ENCODE measurements at regions not wholly inside any gene's neighbourhood (a gene's known extent, or its start where the extent isn't known, plus 50 kb on each side); places are given as distances from the start of the nearest gene placed in this dataset.

GRCh38 chr5:77157732-77158532, 52.5 kb upstream of the PDE8B start:
- Histone ChIP-seq H4K91ac (ENCODE audit: low read depth, low read length, poor library complexity) (no peak overlapping the region), H3K4ac (ENCODE audit: low read length) (no peak overlapping the region), H3K79me1 (ENCODE audit: low read depth, low read length) (no peaks in the 10 kb centered on the region), H3K23ac (ENCODE audit: low read depth, low read length, poor library complexity) (no peak overlapping the region), H3K9ac (ENCODE audit: low read depth, low read length, poor library complexity) (no peak overlapping the region), H3K14ac (ENCODE audit: low read length) (no peak overlapping the region), H4K8ac (ENCODE audit: low read depth, low read length) (no peak overlapping the region), H3K27me3 (ENCODE audit: control insufficient read depth in 3 of 3, insufficient read depth in 3 of 3, low read depth in 1 of 3, low read length in 3 of 3) (no peaks in the 10 kb centered on the region), H2BK120ac (ENCODE audit: low read depth, low read length) (no peak overlapping the region), H2BK12ac (ENCODE audit: low read length) (no peak overlapping the region), H2AK5ac (ENCODE audit: low read depth, low read length) (no peak overlapping the region), H3K4me1 (ENCODE audit: control insufficient read depth in 2 of 2, insufficient read depth in 1 of 2, low read depth in 1 of 2, low read length in 2 of 2) (no peaks in the 10 kb centered on the region), H2BK5ac (ENCODE audit: low read length) (no peak overlapping the region), H3K27ac (replicated peaks; ENCODE audit: low read length) (no peak overlapping the region), H3K9me3 (replicated peaks in 1 of 2; ENCODE audit: control insufficient read depth in 2 of 2, insufficient read depth in 1 of 2, low read depth in 1 of 2, low read length in 2 of 2) (peaks cover 0 to 2% of the 10 kb centered on the region in 2 donors), H3K18ac (ENCODE audit: low read length) (no peak overlapping the region), H3K4me3 (ENCODE audit: low read length in 2 of 2) (no peak overlapping the region), H3K4me2 (ENCODE audit: insufficient read depth, low read length, poor library complexity, severe bottlenecking) (no peak overlapping the region), H2BK15ac (ENCODE audit: low read length) (no peak overlapping the region), H3K36me3 (replicated peaks in 1 of 2; ENCODE audit: control insufficient read depth in 2 of 2, insufficient read depth in 2 of 2, low read length in 2 of 2) (no peaks in the 10 kb centered on the region), H2AFZ (ENCODE audit: low read length) (no peak overlapping the region)
- DNase-seq (ENCODE audit: low spot score): no peak
- no CpG with 5 or more reads among the region's 5 CpGs for WGBS, 2 donors (ENCODE audit: extremely low coverage in 2 of 2, insufficient read length in 2 of 2, insufficient replicate concordance in 1 of 2)

DNA sequence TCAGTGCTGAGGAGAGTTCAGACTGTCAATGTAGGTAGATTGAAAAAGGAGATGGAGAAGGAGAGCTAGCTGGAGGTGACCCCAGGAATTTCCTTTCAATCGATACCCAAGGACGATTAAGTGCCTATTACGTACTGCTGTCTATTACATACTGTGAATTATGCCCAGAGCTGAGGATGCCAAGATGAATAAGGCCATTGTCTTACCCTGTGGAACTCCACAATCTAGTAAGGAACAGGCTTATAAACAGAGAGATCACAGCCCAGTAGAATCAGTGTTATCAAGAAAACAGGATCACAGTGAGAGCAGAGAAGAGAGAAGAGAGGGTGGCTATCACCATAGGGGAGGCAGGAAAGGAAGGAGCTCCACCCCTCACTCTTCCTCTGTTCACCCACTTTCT, 54.1 kb upstream of the PDE8B start:
- Histone ChIP-seq H3K4me3 (ENCODE audit: low read length in 2 of 2) (no peak overlapping the region), H2AK5ac (ENCODE audit: low read depth, low read length) (no peak overlapping the region), H2BK15ac (ENCODE audit: low read length) (no peak overlapping the region), H3K9ac (ENCODE audit: low read depth, low read length, poor library complexity) (no peak overlapping the region), H3K9me3 (replicated peaks in 1 of 2; ENCODE audit: control insufficient read depth in 2 of 2, insufficient read depth in 1 of 2, low read depth in 1 of 2, low read length in 2 of 2) (peaks cover 0 to under 1% of the 10 kb centered on the region in 2 donors), H3K23ac (ENCODE audit: low read depth, low read length, poor library complexity) (no peak overlapping the region), H3K79me1 (ENCODE audit: low read depth, low read length) (no peaks in the 10 kb centered on the region), H3K36me3 (replicated peaks in 1 of 2; ENCODE audit: control insufficient read depth in 2 of 2, insufficient read depth in 2 of 2, low read length in 2 of 2) (no peaks in the 10 kb centered on the region), H2BK12ac (ENCODE audit: low read length) (no peak overlapping the region), H3K27me3 (ENCODE audit: control insufficient read depth in 3 of 3, insufficient read depth in 3 of 3, low read depth in 1 of 3, low read length in 3 of 3) (no peaks in the 10 kb centered on the region), H3K14ac (ENCODE audit: low read length) (no peak overlapping the region), H4K8ac (ENCODE audit: low read depth, low read length) (no peak overlapping the region), H4K91ac (ENCODE audit: low read depth, low read length, poor library complexity) (no peak overlapping the region), H3K27ac (replicated peaks; ENCODE audit: low read length) (no peak overlapping the region), H3K4me1 (ENCODE audit: control insufficient read depth in 2 of 2, insufficient read depth in 1 of 2, low read depth in 1 of 2, low read length in 2 of 2) (peaks cover 0 to 7% of the 10 kb centered on the region in 2 donors), H3K4me2 (ENCODE audit: insufficient read depth, low read length, poor library complexity, severe bottlenecking) (no peak overlapping the region), H2AFZ (ENCODE audit: low read length) (no peak overlapping the region), H3K18ac (ENCODE audit: low read length) (no peak overlapping the region), H2BK5ac (ENCODE audit: low read length) (no peak overlapping the region), H2BK120ac (ENCODE audit: low read depth, low read length) (no peak overlapping the region), H3K4ac (ENCODE audit: low read length) (no peak overlapping the region)
- no CpG with 5 or more reads among the region's 3 CpGs for WGBS, 2 donors (ENCODE audit: extremely low coverage in 2 of 2, insufficient read length in 2 of 2, insufficient replicate concordance in 1 of 2)
- no peak for DNase-seq (ENCODE audit: low spot score)

- H3K79me1 ChIP-seq (ENCODE audit: low read depth, low read length): no peaks in the 10 kb centered on the region
- no peak overlapping the region for H2AFZ ChIP-seq (ENCODE audit: low read length)
- no peak overlapping the region for H3K9ac ChIP-seq (ENCODE audit: low read depth, low read length, poor library complexity)
- H3K4me1 ChIP-seq (ENCODE audit: control insufficient read depth in 2 of 2, insufficient read depth in 1 of 2, low read depth in 1 of 2, low read length in 2 of 2): peaks cover 0 to 7% of the 10 kb centered on the region in 2 donors
- no peaks in the 10 kb centered on the region for H3K27me3 ChIP-seq (ENCODE audit: control insufficient read depth in 3 of 3, insufficient read depth in 3 of 3, low read depth in 1 of 3, low read length in 3 of 3)
- no peak overlapping the region for H2BK120ac ChIP-seq (ENCODE audit: low read depth, low read length)
- H3K9me3 ChIP-seq (replicated peaks in 1 of 2; ENCODE audit: control insufficient read depth in 2 of 2, insufficient read depth in 1 of 2, low read depth in 1 of 2, low read length in 2 of 2): no peaks in the 10 kb centered on the region
- no peak overlapping the region for H4K8ac ChIP-seq (ENCODE audit: low read depth, low read length)
- H3K27ac ChIP-seq (replicated peaks; ENCODE audit: low read length): no peak overlapping the region
- no peak for DNase-seq (ENCODE audit: low spot score)
- WGBS, 2 donors (ENCODE audit: extremely low coverage in 2 of 2, insufficient read length in 2 of 2, insufficient replicate concordance in 1 of 2): no CpG with 5 or more reads among the region's 8 CpGs
- no peak overlapping the region for H3K4ac ChIP-seq (ENCODE audit: low read length)
- no peak overlapping the region for H2BK5ac ChIP-seq (ENCODE audit: low read length)
- no peak overlapping the region for H2BK15ac ChIP-seq (ENCODE audit: low read length)
- H2AK5ac ChIP-seq (ENCODE audit: low read depth, low read length): no peak overlapping the region
- no peak overlapping the region for H3K4me3 ChIP-seq (ENCODE audit: low read length in 2 of 2)
- H3K36me3 ChIP-seq (replicated peaks in 1 of 2; ENCODE audit: control insufficient read depth in 2 of 2, insufficient read depth in 2 of 2, low read length in 2 of 2): no peaks in the 10 kb centered on the region
- H3K18ac ChIP-seq (ENCODE audit: low read length): no peak overlapping the region
- no peak overlapping the region for H2BK12ac ChIP-seq (ENCODE audit: low read length)
- no peak overlapping the region for H3K14ac ChIP-seq (ENCODE audit: low read length)
- H3K4me2 ChIP-seq (ENCODE audit: insufficient read depth, low read length, poor library complexity, severe bottlenecking): no peak overlapping the region
- H3K23ac ChIP-seq (ENCODE audit: low read depth, low read length, poor library complexity): no peak overlapping the region
- no peak overlapping the region for H4K91ac ChIP-seq (ENCODE audit: low read depth, low read length, poor library complexity)
These were observed 55.2 kb upstream of the PDE8B start for GRCh38 chr5:77155179-77155785.

DNA sequence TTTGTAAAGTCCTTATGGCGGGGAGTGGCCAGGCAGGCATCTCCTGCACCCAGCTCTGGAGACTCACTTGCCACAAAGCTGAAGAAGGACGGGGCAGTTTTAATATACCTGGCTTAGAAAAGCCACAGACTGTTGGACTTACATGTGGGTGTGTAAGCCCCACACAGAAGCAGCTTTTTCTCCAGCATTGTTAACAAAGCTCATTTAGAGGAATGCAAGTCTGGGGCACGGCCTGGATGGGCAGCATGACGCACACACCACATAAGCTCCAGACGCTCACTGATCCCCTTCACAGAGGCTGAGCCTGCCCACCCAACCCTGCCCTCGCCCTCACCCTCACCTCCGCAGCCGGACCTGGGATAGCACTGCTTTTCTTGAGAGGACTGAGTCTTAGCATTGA, 58.0 kb upstream of the PDE8B start:
- no peak overlapping the region for H3K9ac ChIP-seq (ENCODE audit: low read depth, low read length, poor library complexity)
- H2BK5ac ChIP-seq (ENCODE audit: low read length): no peak overlapping the region
- H3K36me3 ChIP-seq (replicated peaks in 1 of 2; ENCODE audit: control insufficient read depth in 2 of 2, insufficient read depth in 2 of 2, low read length in 2 of 2): no peaks in the 10 kb centered on the region
- no peaks in the 10 kb centered on the region for H3K27me3 ChIP-seq (ENCODE audit: control insufficient read depth in 3 of 3, insufficient read depth in 3 of 3, low read depth in 1 of 3, low read length in 3 of 3)
- no peak overlapping the region for H3K27ac ChIP-seq (replicated peaks; ENCODE audit: low read length)
- no peak overlapping the region for H2AFZ ChIP-seq (ENCODE audit: low read length)
- H3K4me3 ChIP-seq (ENCODE audit: low read length in 2 of 2): no peak overlapping the region
- peaks cover 0 to 7% of the 10 kb centered on the region in 2 donors for H3K4me1 ChIP-seq (ENCODE audit: control insufficient read depth in 2 of 2, insufficient read depth in 1 of 2, low read depth in 1 of 2, low read length in 2 of 2)
- no peak overlapping the region for H3K4me2 ChIP-seq (ENCODE audit: insufficient read depth, low read length, poor library complexity, severe bottlenecking)
- no peak overlapping the region for H2BK120ac ChIP-seq (ENCODE audit: low read depth, low read length)
- H3K23ac ChIP-seq (ENCODE audit: low read depth, low read length, poor library complexity): no peak overlapping the region
- no peak overlapping the region for H4K91ac ChIP-seq (ENCODE audit: low read depth, low read length, poor library complexity)
- no peak overlapping the region for H2AK5ac ChIP-seq (ENCODE audit: low read depth, low read length)
- H3K79me1 ChIP-seq (ENCODE audit: low read depth, low read length): no peaks in the 10 kb centered on the region
- H3K18ac ChIP-seq (ENCODE audit: low read length): peak overlapping the region; percentile 33
- WGBS, 2 donors (ENCODE audit: extremely low coverage in 2 of 2, insufficient read length in 2 of 2, insufficient replicate concordance in 1 of 2): no CpG with 5 or more reads among the region's 8 CpGs
- H3K14ac ChIP-seq (ENCODE audit: low read length): no peak overlapping the region
- no peak for DNase-seq (ENCODE audit: low spot score)
- H2BK15ac ChIP-seq (ENCODE audit: low read length): no peak overlapping the region
- no peaks in the 10 kb centered on the region for H3K9me3 ChIP-seq (replicated peaks in 1 of 2; ENCODE audit: control insufficient read depth in 2 of 2, insufficient read depth in 1 of 2, low read depth in 1 of 2, low read length in 2 of 2)
- peak overlapping the region; percentile 18 for H3K4ac ChIP-seq (ENCODE audit: low read length)
- no peak overlapping the region for H4K8ac ChIP-seq (ENCODE audit: low read depth, low read length)
- no peak overlapping the region for H2BK12ac ChIP-seq (ENCODE audit: low read length)

Data from neuronal stem cell (in vitro differentiated cells).